ENCODE measurements at regions not wholly inside any gene's neighbourhood (a gene's known extent, or its start where the extent isn't known, plus 50 kb on each side); places are given as distances from the start of the nearest gene placed in this dataset.
A peak's percentile ranks its signal among the peaks of the same experiment; 100 is the strongest.

- TF ChIP-seq HMGXB3 (CRISPR knock-in tag; IDR thresholded peaks at IDR 0.05; ENCODE audit: borderline replicate concordance), result no peak
- TF ChIP-seq SPEN (CRISPR knock-in tag; IDR thresholded peaks at IDR 0.05; ENCODE audit: low read depth), result no peak
- TF ChIP-seq ZNF281 (CRISPR knock-in tag; IDR thresholded peaks at IDR 0.05; ENCODE audit: borderline replicate concordance), result no peak; the same call in 1 of the 2 replicates
- TF ChIP-seq RBM39 (IDR thresholded peaks at IDR 0.05; ENCODE audit: low read depth, low read length, poor library complexity, severe bottlenecking), result no peak
- no peak for TF ChIP-seq NFE2L1 (CRISPR knock-in tag; IDR thresholded peaks at IDR 0.05; ENCODE audit: borderline replicate concordance)
- peak; percentile 67 for TF ChIP-seq FOXA3 (CRISPR knock-in tag; IDR thresholded peaks at IDR 0.05)
- TF ChIP-seq HOXD1 (CRISPR knock-in tag; IDR thresholded peaks at IDR 0.05), result peak; percentile 48; the same call in 1 of the 2 replicates
- TF ChIP-seq SOX5 (CRISPR knock-in tag; IDR thresholded peaks at IDR 0.05; ENCODE audit: borderline replicate concordance), result peak; percentile 82
- TF ChIP-seq THAP11 (CRISPR knock-in tag; IDR thresholded peaks at IDR 0.05), result peak; percentile 33; the same call in 1 of the 2 replicates
- TF ChIP-seq ETV5 (CRISPR knock-in tag; IDR thresholded peaks at IDR 0.05; ENCODE audit: borderline replicate concordance), result peak; percentile 99
- peak; percentile 95 for TF ChIP-seq KLF9 (CRISPR knock-in tag; IDR thresholded peaks at IDR 0.05; ENCODE audit: low read depth)
- TF ChIP-seq MEIS2 (CRISPR knock-in tag; IDR thresholded peaks at IDR 0.05), result 0 out of 2 replicates have a peak, but pooled peaks have one; percentile 67
- peak; percentile 89 for TF ChIP-seq PAXIP1 (CRISPR knock-in tag; conservative IDR thresholded peaks at IDR 0.05)
- peak; percentile 68 for TF ChIP-seq HOMEZ (CRISPR knock-in tag; IDR thresholded peaks at IDR 0.05; ENCODE audit: low read depth)
- TF ChIP-seq KLF11 (CRISPR knock-in tag; IDR thresholded peaks at IDR 0.05), result 0 out of 2 replicates have a peak, but pooled peaks have one; percentile 46
- no peak for TF ChIP-seq FOXA1 (IDR thresholded peaks at IDR 0.05)
- peak; percentile 42; the same call in 1 of the 2 replicates for TF ChIP-seq FOXA1 (CRISPR knock-in tag; IDR thresholded peaks at IDR 0.05)
These were observed 62.6 kb upstream of the HS6ST1 start (continued) for GRCh38 chr2:128380961-128381938.
